Anterior cingulate cortex (tissue), 58 donors: ENCODE measurements at regions not wholly inside any gene's neighbourhood (a gene's known extent, or its start where the extent isn't known, plus 50 kb on each side); places are given as distances from the start of the nearest gene placed in this dataset.

Experiments used
- DNase-seq, 58 donors: peaks; one replicate each; lab custom pipeline; 2025; lab: John Stamatoyannopoulos, UW

DNA sequence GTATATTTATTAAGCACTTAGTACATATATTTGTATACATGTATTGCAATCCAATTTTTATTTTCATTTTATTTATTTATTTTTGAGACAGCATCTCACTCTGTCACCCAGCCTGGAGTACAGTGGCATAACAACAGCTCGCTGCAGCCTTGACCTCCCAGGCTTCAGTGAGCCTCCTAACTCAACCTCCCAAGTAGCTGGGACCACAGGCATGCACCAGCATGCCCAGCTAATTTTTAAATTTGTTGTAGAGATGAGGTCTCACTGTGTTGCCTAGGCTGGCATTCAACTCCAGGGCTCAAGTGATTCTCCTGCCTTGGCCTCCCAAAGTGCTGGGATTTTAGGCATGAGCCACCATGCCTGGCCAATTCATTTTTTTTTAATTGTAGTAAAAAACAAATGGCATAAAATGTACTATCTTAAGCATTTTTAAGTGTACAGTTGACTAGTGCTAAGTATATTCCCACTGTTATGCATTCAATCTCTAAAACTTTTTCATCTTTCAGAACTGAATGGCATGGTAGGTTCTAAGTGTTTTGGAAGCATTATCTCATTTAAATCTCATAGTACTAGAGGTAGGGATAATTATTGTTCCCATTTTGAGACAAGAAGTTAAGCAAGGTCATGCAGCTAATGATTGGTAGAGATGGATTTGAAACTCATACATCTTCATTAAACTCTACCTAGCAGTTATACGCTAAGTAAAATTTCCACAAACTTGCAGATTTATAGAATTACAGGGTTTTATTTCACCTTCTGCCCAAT lies 264.0 kb upstream of the NFE2L3 start:
- DNase-seq, result no peak

GRCh38 chr7:25889765-25890164 lies 262.2 kb upstream of the NFE2L3 start:
- no peak for DNase-seq

GRCh38 chr7:25891591-25891990 lies 260.4 kb upstream of the NFE2L3 start:
- no peak for DNase-seq

- no peak for DNase-seq
These were observed 258.6 kb upstream of the NFE2L3 start for GRCh38 chr7:25893436-25893835.

GRCh38 chr7:25894002-25894901 lies 257.7 kb upstream of the NFE2L3 start:
- peak in 7 of 58 donors; percentile 2 to 31 (median 15) for DNase-seq

DNA sequence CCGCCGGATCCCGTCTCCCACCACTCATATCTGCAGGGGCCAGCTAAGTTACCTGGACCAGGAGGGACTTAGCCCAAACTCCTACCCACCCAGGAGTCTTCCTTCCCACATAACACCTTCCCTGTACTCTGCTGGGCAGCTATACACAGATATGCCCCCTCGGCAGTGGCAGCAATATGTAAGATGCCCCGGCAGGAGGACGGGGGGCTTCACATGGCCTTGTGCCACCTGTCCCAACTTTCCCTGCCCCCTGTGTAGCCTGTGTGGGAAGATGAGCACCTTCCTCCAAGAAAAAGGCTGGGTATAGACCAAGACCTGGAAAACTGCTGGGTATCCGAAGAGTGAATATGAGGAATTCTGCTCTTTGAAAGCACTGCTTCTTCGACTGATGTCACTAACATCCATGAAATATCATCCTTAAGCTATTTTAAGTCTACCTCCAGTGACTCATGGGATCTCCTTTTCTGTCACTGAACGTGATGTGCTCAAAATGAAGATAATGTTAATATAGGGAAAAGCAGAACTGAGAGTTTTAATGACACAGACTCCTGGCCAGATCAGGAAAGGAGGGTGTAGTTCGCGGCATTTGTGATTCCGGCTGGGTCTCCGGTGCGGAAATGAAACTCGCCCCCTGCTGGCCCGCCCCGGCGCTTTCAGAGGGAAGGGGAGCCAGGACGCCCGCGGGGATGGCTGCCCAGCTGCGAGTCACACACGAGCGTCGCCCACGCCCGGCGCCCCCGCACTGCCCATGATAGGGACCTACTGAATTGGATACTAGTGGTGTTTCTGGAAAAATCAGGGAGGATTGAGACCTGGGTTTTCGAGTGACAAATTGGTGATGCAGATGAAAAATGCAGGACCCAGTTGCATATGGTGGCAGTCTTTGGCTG lies 256.9 kb upstream of the NFE2L3 start:
- DNase-seq, result peak in 46 of 58 donors; percentile 7 to 71 (median 30)

GRCh38 chr7:25895792-25896171 lies 256.2 kb upstream of the NFE2L3 start:
- DNase-seq, result no peak

DNA sequence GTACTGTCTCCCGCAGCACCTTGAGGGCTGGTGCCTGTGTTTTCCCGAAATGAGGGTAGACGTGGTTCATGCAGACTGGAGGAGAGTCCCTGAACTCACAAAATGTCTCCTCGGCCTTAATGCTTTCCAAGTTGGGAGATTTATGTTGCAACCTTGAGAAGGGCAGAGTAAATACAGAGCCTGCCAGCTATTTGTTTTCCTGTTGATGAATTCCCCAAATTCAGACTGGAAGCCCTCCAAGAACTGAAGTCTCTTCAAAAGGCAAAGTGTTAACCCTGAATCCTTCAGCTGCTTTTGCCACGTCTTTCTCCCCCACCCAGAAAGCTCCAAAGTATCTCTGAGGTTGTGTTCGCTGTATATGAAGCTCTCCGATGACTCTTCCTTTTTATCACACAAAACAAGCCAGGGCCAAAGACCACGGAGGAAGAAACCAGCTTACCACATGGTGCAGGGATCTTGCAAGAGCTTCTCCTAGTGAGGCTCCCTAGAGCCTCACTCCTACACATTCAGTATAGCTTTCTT lies 254.7 kb upstream of the NFE2L3 start:
- no peak for DNase-seq

DNA sequence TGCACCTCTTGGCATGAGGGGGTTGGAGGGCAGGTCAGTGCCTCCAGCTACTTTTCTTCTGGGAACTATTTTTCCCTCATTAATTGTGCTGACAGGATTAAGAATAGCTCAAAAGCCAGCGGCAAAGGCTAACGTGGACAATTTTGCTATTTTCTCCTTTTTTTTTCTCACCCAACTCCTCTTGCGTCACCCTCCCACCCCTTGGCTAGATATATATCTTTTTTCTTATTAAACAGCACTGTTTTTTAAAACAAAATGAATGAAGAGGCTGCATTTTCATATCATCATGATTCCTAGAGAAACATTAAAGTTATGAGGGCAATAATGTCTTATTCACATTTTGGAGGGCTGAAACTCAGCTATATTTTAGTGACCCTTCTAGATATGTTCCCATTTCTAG lies 251.8 kb upstream of the NFE2L3 start:
- DNase-seq, result no peak

GRCh38 chr7:25900877-25901276 lies 251.1 kb upstream of the NFE2L3 start:
- no peak for DNase-seq

DNA sequence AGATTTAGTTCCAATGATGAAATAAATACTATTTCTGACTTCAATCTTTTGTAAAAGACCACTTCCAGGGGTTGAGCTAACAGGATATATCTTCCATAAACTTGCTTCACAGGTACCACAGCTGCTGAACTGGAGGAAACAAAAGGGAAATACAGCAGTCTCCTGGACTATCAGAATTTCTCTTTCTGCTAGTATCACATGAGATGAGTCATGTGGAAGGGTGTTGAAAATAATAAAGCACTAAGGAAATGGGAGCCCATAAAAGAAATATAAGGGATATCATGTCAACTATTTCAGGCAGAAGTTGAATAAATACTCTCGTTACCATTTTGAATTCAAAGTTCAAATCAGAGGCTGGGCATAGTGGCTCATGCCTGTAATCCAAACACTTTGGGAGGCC lies 250.3 kb upstream of the NFE2L3 start:
- DNase-seq, result no peak

GRCh38 chr7:25906003-25906402 lies 246.0 kb upstream of the NFE2L3 start:
- DNase-seq, result no peak

GRCh38 chr7:25906760-25907159 lies 245.2 kb upstream of the NFE2L3 start:
- DNase-seq, result no peak

GRCh38 chr7:25907214-25907613 lies 244.8 kb upstream of the NFE2L3 start:
- no peak for DNase-seq

GRCh38 chr7:25907731-25908130 lies 244.3 kb upstream of the NFE2L3 start:
- no peak for DNase-seq

- DNase-seq, result no peak
These were observed 243.6 kb upstream of the NFE2L3 start for GRCh38 chr7:25908154-25908949.

GRCh38 chr7:25911738-25912607 lies 240.0 kb upstream of the NFE2L3 start:
- DNase-seq, result no peak

DNA sequence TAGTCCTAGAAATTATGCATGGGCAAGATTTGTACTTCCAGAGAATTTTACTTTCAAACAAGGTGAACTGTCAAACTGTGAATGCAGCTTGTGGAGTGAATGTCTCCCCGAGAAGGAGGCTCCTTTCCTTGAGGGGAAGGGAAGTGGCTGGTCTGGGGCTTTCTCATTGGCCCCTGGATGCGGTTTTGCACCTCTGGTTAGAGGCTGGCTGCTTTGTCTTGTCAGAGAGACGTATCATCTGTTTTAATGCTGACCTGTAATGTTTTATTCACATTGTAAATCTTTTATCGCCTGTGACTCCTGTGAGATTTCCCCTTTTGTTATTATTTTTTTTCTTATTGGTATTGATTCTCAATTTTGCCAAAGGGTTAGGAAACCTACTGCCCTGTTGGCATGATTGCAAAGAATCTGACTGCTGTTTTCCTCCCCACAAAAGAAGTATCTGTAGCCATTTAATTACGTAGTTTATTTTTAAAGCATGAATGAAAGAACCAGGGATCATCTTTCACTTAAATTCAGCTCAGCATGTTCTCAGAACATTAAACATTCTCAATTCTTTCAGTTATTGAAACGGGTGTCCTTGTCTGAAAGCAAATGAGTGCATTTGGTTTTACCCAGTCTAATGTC lies 238.3 kb upstream of the NFE2L3 start:
- no peak for DNase-seq
